NCI-H187 (cell line): ENCODE measurements at regions not wholly inside any gene's neighbourhood (a gene's known extent, or its start where the extent isn't known, plus 50 kb on each side); places are given as distances from the start of the nearest gene placed in this dataset.
A peak's percentile ranks its signal among the peaks of the same experiment; 100 is the strongest.
"Not testable (repeated sequence)": the region's sequence is repeated elsewhere in the genome, so short reads cannot be mapped to it uniquely, and the experiment has no call there.

Experiments
- DNase-seq, 2 experiments: peaks; one replicate each; lab custom pipeline; 2025; lab: John Stamatoyannopoulos, UW

- no peak for DNase-seq
Measured at GRCh38 chrX:52261125-52261462, 76.4 kb downstream of the MAGED4 start.

- DNase-seq, result peak; percentile 71 to 85
Measured at GRCh38 chrX:52261463-52262194, 76.9 kb downstream of the MAGED4 start.

- no peak for DNase-seq
Measured at GRCh38 chrX:52262195-52262546, 77.5 kb downstream of the MAGED4 start.

GRCh38 chrX:52263417-52263816, 78.7 kb downstream of the MAGED4 start:
- DNase-seq, result no peak

GRCh38 chrX:52265713-52266112, 81.0 kb downstream of the MAGED4 start:
- no peak for DNase-seq

- not testable (repeated sequence) for DNase-seq
Measured at GRCh38 chrX:52268502-52268901, 83.8 kb downstream of the MAGED4 start.

- no peak for DNase-seq
Measured at GRCh38 chrX:52270453-52271116, 85.9 kb downstream of the MAGED4 start.

- DNase-seq, result no peak
Measured at GRCh38 chrX:52271206-52271605, 86.5 kb downstream of the MAGED4 start.

GRCh38 chrX:52277666-52278065, 91.2 kb upstream of the XAGE2 start:
- no peak for DNase-seq

GRCh38 chrX:52280812-52281211, 88.0 kb upstream of the XAGE2 start:
- DNase-seq, result no peak

GRCh38 chrX:52284865-52285264, 84.0 kb upstream of the XAGE2 start:
- DNase-seq, result no peak

GRCh38 chrX:52298968-52299367, 69.9 kb upstream of the XAGE2 start:
- not testable (repeated sequence) for DNase-seq

GRCh38 chrX:52308532-52308931, 60.3 kb upstream of the XAGE2 start:
- not testable (repeated sequence) for DNase-seq
